Karpas-422 (cell line): ENCODE measurements at regions not wholly inside any gene's neighbourhood (a gene's known extent, or its start where the extent isn't known, plus 50 kb on each side); places are given as distances from the start of the nearest gene placed in this dataset.

Experiments
- DNase-seq: peaks from one replicate; pipeline ENCODE4 v3.0.0-alpha.2; 2015
- H2AFZ ChIP-seq: fragments of 200-600 bp; sonication (generic); 2 replicates; pipeline ENCODE4 v1.6.1; 2014; ENCODE audit warnings: antibody characterized with exemption, low read length, mixed read lengths
- H3K27ac ChIP-seq: fragments of 200-600 bp; sonication (generic); 2 replicates; pipeline ENCODE4 v1.5.1; 2014; ENCODE audit warnings: mild to moderate bottlenecking, low read length, moderate library complexity
- H3K27me3 ChIP-seq: fragments of 200-600 bp; sonication (generic); 2 replicates; pipeline ENCODE4 v1.6.1; 2014; ENCODE audit warnings: low read length, mixed read lengths
- H3K36me3 ChIP-seq: fragments of 200-600 bp; sonication (generic); 2 replicates; pipeline ENCODE4 v1.6.1; 2014; ENCODE audit warnings: low read length, mixed read lengths; ENCODE audit not compliant: insufficient read depth
- H3K4me1 ChIP-seq: fragments of 200-600 bp; sonication (generic); 2 replicates; pipeline ENCODE4 v1.6.1; 2014; ENCODE audit warnings: mild to moderate bottlenecking, low read length, mixed read lengths
- H3K4me2 ChIP-seq: fragments of 200-600 bp; sonication (generic); 2 replicates; pipeline ENCODE4 v1.6.1; 2014; ENCODE audit warnings: low read length, low read depth, mild to moderate bottlenecking; ENCODE audit not compliant: poor library complexity, severe bottlenecking
- H3K4me3 ChIP-seq: fragments of 200-600 bp; sonication (generic); 2 replicates; pipeline ENCODE4 v1.5.1; 2014; ENCODE audit warnings: mild to moderate bottlenecking, antibody characterized with exemption, low read length, mixed read lengths
- H3K79me2 ChIP-seq: fragments of 200-600 bp; sonication (generic); 2 replicates; pipeline ENCODE4 v1.6.1; 2014; ENCODE audit warnings: mild to moderate bottlenecking, low read length, mixed read lengths
- H3K9ac ChIP-seq: fragments of 200-600 bp; sonication (generic); 2 replicates; pipeline ENCODE4 v1.6.0; 2014; ENCODE audit warnings: low read length
- H3K9me2 ChIP-seq: fragments of 200-600 bp; sonication (generic), shearing (Covaris generic); replicated peaks from 2 replicates; pipeline ENCODE4 v1.6.0; 2014; ENCODE audit warnings: mild to moderate bottlenecking, low read length, moderate library complexity; ENCODE audit not compliant: insufficient read depth
- H3K9me3 ChIP-seq: fragments of 300-700, 200-600 bp; sonication (generic); 2 replicates; pipeline ENCODE4 v1.6.1; 2014; ENCODE audit warnings: low read length, mixed read lengths
- H4K20me1 ChIP-seq: fragments of 200-600 bp; sonication (generic); 2 replicates; pipeline ENCODE4 v1.6.1; 2014; ENCODE audit warnings: mild to moderate bottlenecking, antibody characterized with exemption, low read length, low read depth; ENCODE audit not compliant: insufficient read depth

- Histone ChIP-seq H3K27ac (no peak overlapping the region), H3K9me3 (peaks cover 67% of the 10 kb centered on the region), H3K9ac (no peak overlapping the region), H3K4me2 (no peak overlapping the region), H4K20me1 (no peaks in the 10 kb centered on the region), H3K27me3 (no peaks in the 10 kb centered on the region), H3K4me1 (no peaks in the 10 kb centered on the region), H3K36me3 (no peaks in the 10 kb centered on the region), H3K9me2 (no peaks in the 10 kb centered on the region), H2AFZ (no peak overlapping the region), H3K79me2 (no peaks in the 10 kb centered on the region), H3K4me3 (no peak overlapping the region)
- DNase-seq: no peak
Measured at GRCh38 chr14:26828741-26829140, 230.9 kb upstream of the NOVA1 start.

DNA sequence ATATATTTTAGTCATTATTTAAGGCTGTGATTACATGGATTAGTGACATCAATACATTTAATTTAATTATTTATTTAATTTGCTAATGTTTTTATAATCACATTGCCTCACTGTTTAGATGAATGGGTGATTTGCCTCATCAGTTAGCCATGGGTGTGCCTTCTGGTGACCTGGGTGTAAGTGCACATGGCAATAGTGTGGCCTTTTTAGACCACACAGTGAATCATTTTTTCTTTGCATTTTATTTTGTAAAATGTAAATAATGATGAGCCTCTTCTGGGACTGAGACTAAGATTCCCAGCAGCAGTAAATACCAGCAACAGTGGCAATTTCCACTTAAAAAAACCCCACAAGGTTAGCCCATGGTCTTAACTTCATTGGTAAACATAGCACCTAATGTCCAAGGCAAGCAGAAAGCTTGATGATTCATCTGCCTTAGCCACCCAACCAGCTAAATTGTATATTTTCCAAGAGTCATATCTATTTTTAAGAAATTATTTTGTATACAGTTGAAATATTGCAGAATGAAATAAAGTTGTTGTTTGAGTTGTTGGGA lies 235.9 kb upstream of the NOVA1 start:
- Histone ChIP-seq H3K79me2 (no peaks in the 10 kb centered on the region), H3K4me2 (no peak overlapping the region), H3K27me3 (no peaks in the 10 kb centered on the region), H3K36me3 (no peaks in the 10 kb centered on the region), H4K20me1 (no peaks in the 10 kb centered on the region), H3K4me1 (no peaks in the 10 kb centered on the region), H3K9ac (no peak overlapping the region), H2AFZ (no peak overlapping the region), H3K9me3 (peaks cover 70% of the 10 kb centered on the region), H3K4me3 (no peak overlapping the region), H3K9me2 (no peaks in the 10 kb centered on the region), H3K27ac (no peak overlapping the region)
- DNase-seq: no peak

GRCh38 chr14:26835979-26836570 lies 238.2 kb upstream of the NOVA1 start:
- DNase-seq: no peak
- Histone ChIP-seq H4K20me1 (no peaks in the 10 kb centered on the region), H3K4me3 (no peak overlapping the region), H3K27me3 (no peaks in the 10 kb centered on the region), H3K4me1 (no peaks in the 10 kb centered on the region), H3K27ac (no peak overlapping the region), H3K9ac (no peak overlapping the region), H3K4me2 (no peak overlapping the region), H2AFZ (no peak overlapping the region), H3K9me2 (no peaks in the 10 kb centered on the region), H3K79me2 (no peaks in the 10 kb centered on the region), H3K36me3 (no peaks in the 10 kb centered on the region), H3K9me3 (peaks cover 73% of the 10 kb centered on the region)

- no peak overlapping the region for H3K27ac ChIP-seq
- H4K20me1 ChIP-seq: no peaks in the 10 kb centered on the region
- H2AFZ ChIP-seq: no peak overlapping the region
- no peak overlapping the region for H3K9ac ChIP-seq
- H3K79me2 ChIP-seq: no peaks in the 10 kb centered on the region
- H3K4me2 ChIP-seq: no peak overlapping the region
- no peaks in the 10 kb centered on the region for H3K4me1 ChIP-seq
- peaks cover 74% of the 10 kb centered on the region for H3K9me3 ChIP-seq
- no peak overlapping the region for H3K4me3 ChIP-seq
- peak; percentile 39 for DNase-seq
- no peaks in the 10 kb centered on the region for H3K36me3 ChIP-seq
- H3K27me3 ChIP-seq: no peaks in the 10 kb centered on the region
- H3K9me2 ChIP-seq: no peaks in the 10 kb centered on the region
Measured at GRCh38 chr14:26839481-26839880, 241.6 kb upstream of the NOVA1 start.

GRCh38 chr14:26841326-26841725 lies 243.5 kb upstream of the NOVA1 start:
- Histone ChIP-seq H3K79me2 (no peaks in the 10 kb centered on the region), H3K9ac (no peak overlapping the region), H3K36me3 (peaks cover 1% of the 10 kb centered on the region; the same call in 1 of the 2 replicates), H3K4me2 (no peak overlapping the region), H3K4me1 (no peaks in the 10 kb centered on the region), H3K9me2 (no peaks in the 10 kb centered on the region), H2AFZ (no peak overlapping the region), H3K27me3 (no peaks in the 10 kb centered on the region), H3K4me3 (no peak overlapping the region), H3K27ac (no peak overlapping the region), H3K9me3 (peaks cover 67% of the 10 kb centered on the region), H4K20me1 (no peaks in the 10 kb centered on the region)
- DNase-seq: no peak

- peaks cover 4% of the 10 kb centered on the region; the same call in 1 of the 2 replicates for H3K36me3 ChIP-seq
- H3K4me1 ChIP-seq: no peaks in the 10 kb centered on the region
- H3K4me2 ChIP-seq: no peak overlapping the region
- DNase-seq: peak; percentile 19
- H3K4me3 ChIP-seq: no peak overlapping the region
- H3K9ac ChIP-seq: no peak overlapping the region
- no peaks in the 10 kb centered on the region for H3K9me2 ChIP-seq
- no peaks in the 10 kb centered on the region for H4K20me1 ChIP-seq
- H3K27ac ChIP-seq: no peak overlapping the region
- peaks cover 71% of the 10 kb centered on the region for H3K9me3 ChIP-seq
- H3K79me2 ChIP-seq: no peaks in the 10 kb centered on the region
- H2AFZ ChIP-seq: no peak overlapping the region
- H3K27me3 ChIP-seq: no peaks in the 10 kb centered on the region
Measured at GRCh38 chr14:26841920-26842741, 244.3 kb upstream of the NOVA1 start.

DNA sequence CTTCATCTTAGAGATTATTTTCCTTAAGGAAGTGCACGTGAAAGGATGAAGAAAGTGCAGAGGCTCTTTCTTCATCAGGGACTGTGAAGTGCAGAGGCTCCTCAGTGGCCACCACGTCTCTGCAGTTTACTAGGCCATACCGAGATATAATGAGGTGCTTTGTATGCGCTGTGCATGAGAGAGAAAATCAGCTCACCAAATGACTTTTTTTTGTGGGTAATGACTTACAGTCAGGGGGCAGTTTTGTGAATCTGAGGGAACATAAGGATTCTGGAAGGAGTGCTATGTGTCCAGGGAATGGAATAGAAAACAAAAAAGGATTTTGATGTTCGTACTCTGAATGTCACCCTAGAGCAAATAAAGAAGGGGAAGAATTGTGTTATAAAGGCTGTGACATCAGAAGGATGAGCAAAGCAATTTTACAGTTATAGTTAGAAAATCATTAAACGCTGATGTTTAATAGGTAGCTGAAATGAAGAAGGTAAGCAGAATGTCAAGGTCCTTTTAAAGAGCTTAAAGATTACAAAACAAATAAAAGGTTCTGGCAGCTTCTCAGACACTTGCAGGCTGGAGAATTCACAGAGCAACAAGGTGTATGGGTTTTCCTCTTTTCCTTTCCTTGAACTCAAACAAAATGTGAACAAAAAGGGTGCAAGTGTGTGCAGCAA lies 247.5 kb upstream of the NOVA1 start:
- Histone ChIP-seq H2AFZ (no peak overlapping the region), H3K4me3 (no peak overlapping the region), H4K20me1 (no peaks in the 10 kb centered on the region), H3K9me2 (no peaks in the 10 kb centered on the region), H3K36me3 (peaks cover 4% of the 10 kb centered on the region; the same call in 1 of the 2 replicates), H3K9ac (no peak overlapping the region), H3K79me2 (no peaks in the 10 kb centered on the region), H3K9me3 (peaks cover 67% of the 10 kb centered on the region), H3K27me3 (no peaks in the 10 kb centered on the region), H3K4me1 (no peaks in the 10 kb centered on the region), H3K4me2 (no peak overlapping the region), H3K27ac (no peak overlapping the region)
- peak; percentile 27 for DNase-seq

DNA sequence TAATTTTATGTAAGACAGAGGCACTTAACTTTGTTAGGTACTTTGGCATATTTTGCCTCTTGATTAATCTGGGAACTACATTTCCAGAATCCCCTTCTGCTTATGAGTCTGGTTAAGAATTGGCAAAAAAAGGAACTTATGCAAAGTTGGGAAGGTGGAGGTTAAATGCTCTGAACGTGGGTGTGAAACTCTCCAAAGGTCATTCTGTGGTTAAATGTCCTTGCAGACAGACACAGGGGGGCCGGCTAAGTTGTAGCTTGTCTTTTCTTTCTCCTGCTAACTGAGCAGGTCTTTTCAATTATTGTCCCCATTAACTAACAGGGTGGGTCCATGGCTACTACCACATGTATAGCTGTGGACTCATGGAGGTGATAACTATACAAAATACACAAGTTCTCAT lies 248.6 kb upstream of the NOVA1 start:
- Histone ChIP-seq H3K4me3 (no peak overlapping the region), H3K36me3 (peaks cover 4% of the 10 kb centered on the region; the same call in 1 of the 2 replicates), H3K9me2 (no peaks in the 10 kb centered on the region), H3K4me2 (no peak overlapping the region), H3K79me2 (no peaks in the 10 kb centered on the region), H2AFZ (no peak overlapping the region), H3K27ac (no peak overlapping the region), H3K27me3 (no peaks in the 10 kb centered on the region), H4K20me1 (no peaks in the 10 kb centered on the region), H3K9me3 (peaks cover 63% of the 10 kb centered on the region), H3K4me1 (no peaks in the 10 kb centered on the region), H3K9ac (no peak overlapping the region)
- DNase-seq: peak; percentile 2
